ENCODE measurements at regions not wholly inside any gene's neighbourhood (a gene's known extent, or its start where the extent isn't known, plus 50 kb on each side); places are given as distances from the start of the nearest gene placed in this dataset.

GRCh38 chr16:79493911-79494310 is 106.6 kb downstream of the MAF start:
- no peak for ATAC-seq
- POLR2A ChIA-PET = no interaction called here
- TF ChIP-seq SIN3A (IDR thresholded peaks at IDR 0.05; ENCODE audit: low read depth) (no peak), EZH2 (IDR thresholded peaks at IDR 0.05) (no peak)
- TF ChIP-seq, protein P1, sequence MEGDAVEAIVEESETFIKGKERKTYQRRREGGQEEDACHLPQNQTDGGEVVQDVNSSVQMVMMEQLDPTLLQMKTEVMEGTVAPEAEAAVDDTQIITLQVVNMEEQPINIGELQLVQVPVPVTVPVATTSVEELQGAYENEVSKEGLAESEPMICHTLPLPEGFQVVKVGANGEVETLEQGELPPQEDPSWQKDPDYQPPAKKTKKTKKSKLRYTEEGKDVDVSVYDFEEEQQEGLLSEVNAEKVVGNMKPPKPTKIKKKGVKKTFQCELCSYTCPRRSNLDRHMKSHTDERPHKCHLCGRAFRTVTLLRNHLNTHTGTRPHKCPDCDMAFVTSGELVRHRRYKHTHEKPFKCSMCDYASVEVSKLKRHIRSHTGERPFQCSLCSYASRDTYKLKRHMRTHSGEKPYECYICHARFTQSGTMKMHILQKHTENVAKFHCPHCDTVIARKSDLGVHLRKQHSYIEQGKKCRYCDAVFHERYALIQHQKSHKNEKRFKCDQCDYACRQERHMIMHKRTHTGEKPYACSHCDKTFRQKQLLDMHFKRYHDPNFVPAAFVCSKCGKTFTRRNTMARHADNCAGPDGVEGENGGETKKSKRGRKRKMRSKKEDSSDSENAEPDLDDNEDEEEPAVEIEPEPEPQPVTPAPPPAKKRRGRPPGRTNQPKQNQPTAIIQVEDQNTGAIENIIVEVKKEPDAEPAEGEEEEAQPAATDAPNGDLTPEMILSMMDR (IDR thresholded peaks at IDR 0.05 in 2 of 3, conservative IDR thresholded peaks at IDR 0.05 in 1 of 3; ENCODE audit: borderline replicate concordance in 1 of 3, insufficient read depth in 1 of 3, low read depth in 2 of 3, low read length in 2 of 3) = no peak

DNA sequence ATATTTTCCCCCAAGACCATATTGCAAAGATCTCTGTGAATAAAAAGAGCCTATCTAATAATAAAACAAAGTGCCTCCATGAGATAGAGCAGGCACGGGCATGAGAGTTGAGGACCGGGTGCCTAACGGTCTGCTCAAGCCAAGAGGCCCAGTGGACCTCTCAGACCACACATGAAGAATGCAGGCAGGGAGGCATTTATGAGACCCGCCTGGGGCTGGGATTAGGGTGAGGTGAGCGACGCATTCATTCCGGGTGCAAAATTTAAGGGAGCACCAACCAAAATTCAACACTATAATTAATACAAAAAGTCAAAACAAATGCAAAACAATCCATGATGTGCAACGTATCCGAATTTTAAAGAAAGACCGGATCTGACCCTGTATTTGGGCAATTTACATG is 108.5 kb downstream of the MAF start:
- H3K4me1 ChIP-seq (ENCODE audit: control insufficient read depth in 1 of 2, insufficient read depth in 2 of 2, low read length in 2 of 2) = no peaks in the 10 kb centered on the region
- H3K9me3 ChIP-seq (ENCODE audit: control insufficient read depth in 1 of 2, insufficient read depth in 1 of 2, low read depth in 1 of 2, low read length in 2 of 2) = peaks cover 37 to 42% of the 10 kb centered on the region in 2 experiments; a peak in 2 of 4 replicates
- H3K27me3 ChIP-seq (ENCODE audit: insufficient read depth, low read length) = no peaks in the 10 kb centered on the region
- ATAC-seq (no peak), DNase-seq (ENCODE audit: low read depth, low spot score) (no peak)
- no peak overlapping the region for H3K4me2 ChIP-seq (ENCODE audit: low read length)
- no peaks in the 10 kb centered on the region for H3K9me2 ChIP-seq (ENCODE audit: insufficient read depth)
- H3K36me3 ChIP-seq (ENCODE audit: control insufficient read depth in 1 of 2, insufficient read depth in 2 of 2, low read length in 2 of 2) = no peaks in the 10 kb centered on the region
- ChIA-PET RAD21 (ENCODE audit: low non-redundant PET in 1 of 2, low total read pairs in 2 of 2, uncharacterized antibody in 2 of 2, unreplicated experiment in 2 of 2) (no interaction called here), CTCF (no interaction called here), POLR2A (no interaction called here)
- no TSS peak for BruUV-seq (replicated peaks)
- no peak overlapping the region for H3K27ac ChIP-seq (ENCODE audit: low read depth, low read length)
- H3K9ac ChIP-seq (ENCODE audit: low read length) = no peak overlapping the region
- no peak overlapping the region for H3K4me3 ChIP-seq (replicated peaks in 1 of 2; ENCODE audit: low read depth in 1 of 2, low read length in 2 of 2)
- H3K79me2 ChIP-seq (ENCODE audit: insufficient read depth, low read length) = no peaks in the 10 kb centered on the region
- H4K20me1 ChIP-seq (ENCODE audit: insufficient read depth) = no peaks in the 10 kb centered on the region
- no peak overlapping the region for H2AFZ ChIP-seq (ENCODE audit: low read depth, low read length, poor library complexity, severe bottlenecking)
- intact Hi-C loops (cut with micrococcal nuclease) = no loop called here
- TF ChIP-seq, protein P2, sequence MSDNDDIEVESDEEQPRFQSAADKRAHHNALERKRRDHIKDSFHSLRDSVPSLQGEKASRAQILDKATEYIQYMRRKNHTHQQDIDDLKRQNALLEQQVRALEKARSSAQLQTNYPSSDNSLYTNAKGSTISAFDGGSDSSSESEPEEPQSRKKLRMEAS (IDR thresholded peaks at IDR 0.05) = no peak
- TF ChIP-seq TCF7L2 (IDR thresholded peaks at IDR 0.05; ENCODE audit: borderline replicate concordance, extremely low read depth, insufficient read depth, insufficient read length) = no peak
- no peak for TF ChIP-seq ZBTB33 (IDR thresholded peaks at IDR 0.05; ENCODE audit: extremely low read depth, insufficient replicate concordance, low read length)
- TF ChIP-seq ZNF274 (IDR thresholded peaks at IDR 0.05; ENCODE audit: low read depth, low read length) = no peak
- no peak for TF ChIP-seq ZFX (IDR thresholded peaks at IDR 0.05)
- TF ChIP-seq EGR1 (IDR thresholded peaks at IDR 0.05; ENCODE audit: low read depth) = no peak
- TF ChIP-seq FOSL1 (IDR thresholded peaks at IDR 0.05; ENCODE audit: low read depth) = no peak
- TF ChIP-seq, protein P1 (IDR thresholded peaks at IDR 0.05 in 2 of 3, conservative IDR thresholded peaks at IDR 0.05 in 1 of 3; ENCODE audit: borderline replicate concordance in 1 of 3, insufficient read depth in 1 of 3, low read depth in 2 of 3, low read length in 2 of 3) = no peak
- no peak for TF ChIP-seq YY1 (IDR thresholded peaks at IDR 0.05; ENCODE audit: extremely low read depth, insufficient replicate concordance, low read depth, low read length)
- TF ChIP-seq SIN3A (IDR thresholded peaks at IDR 0.05; ENCODE audit: low read depth) = no peak

More at GRCh38 chr16:79493911-79494310, 106.6 kb downstream of the MAF start:
- Histone ChIP-seq H3K4me3 (replicated peaks in 1 of 2; ENCODE audit: low read depth in 1 of 2, low read length in 2 of 2) (no peak overlapping the region), H3K4me1 (ENCODE audit: control insufficient read depth in 1 of 2, insufficient read depth in 2 of 2, low read length in 2 of 2) (no peaks in the 10 kb centered on the region), H4K20me1 (ENCODE audit: insufficient read depth) (no peaks in the 10 kb centered on the region), H3K27ac (ENCODE audit: low read depth, low read length) (no peak overlapping the region), H3K36me3 (ENCODE audit: control insufficient read depth in 1 of 2, insufficient read depth in 2 of 2, low read length in 2 of 2) (no peaks in the 10 kb centered on the region), H3K9me2 (ENCODE audit: insufficient read depth) (no peaks in the 10 kb centered on the region), H3K79me2 (ENCODE audit: insufficient read depth, low read length) (no peaks in the 10 kb centered on the region), H3K4me2 (ENCODE audit: low read length) (no peak overlapping the region), H3K9ac (ENCODE audit: low read length) (no peak overlapping the region), H3K27me3 (ENCODE audit: insufficient read depth, low read length) (no peaks in the 10 kb centered on the region), H2AFZ (ENCODE audit: low read depth, low read length, poor library complexity, severe bottlenecking) (no peak overlapping the region), H3K9me3 (ENCODE audit: control insufficient read depth in 1 of 2, insufficient read depth in 1 of 2, low read depth in 1 of 2, low read length in 2 of 2) (peaks cover 47 to 50% of the 10 kb centered on the region in 2 experiments; a peak in 2 of 4 replicates)
- ChIA-PET CTCF (no interaction called here), RAD21 (ENCODE audit: low non-redundant PET in 1 of 2, low total read pairs in 2 of 2, uncharacterized antibody in 2 of 2, unreplicated experiment in 2 of 2) (no interaction called here)
- DNase-seq (ENCODE audit: low read depth, low spot score) = no peak
- BruUV-seq (replicated peaks) = no TSS peak
- intact Hi-C loops (cut with micrococcal nuclease) = no loop called here
